Thymus (tissue), 11 donors: ENCODE measurements at regions not wholly inside any gene's neighbourhood (a gene's known extent, or its start where the extent isn't known, plus 50 kb on each side); places are given as distances from the start of the nearest gene placed in this dataset.
A peak's percentile ranks its signal among the peaks of the same experiment; 100 is the strongest.

ENCODE experiments used
- DNase-seq, 9 donors: peaks; one replicate each; pipeline ENCODE4 v3.0.0-alpha.2; 2013; ENCODE audit warnings: low spot score in 9 of 9, low read depth in 6 of 9, missing footprints in 1 of 9
- H3K27ac ChIP-seq, 2 donors: one replicate each; pipeline ENCODE4 v1.5.1; 2013; ENCODE audit warnings: control low read depth in 1 of 2, low read depth in 1 of 2, low read length in 1 of 2, mild to moderate bottlenecking in 1 of 2, moderate library complexity in 1 of 2
- H3K27me3 ChIP-seq, 2 donors: one replicate each; pipeline ENCODE4 v1.5.1; 2013; ENCODE audit warnings: low read length in 1 of 2; ENCODE audit not compliant: control insufficient read depth in 2 of 2, insufficient read depth in 1 of 2
- H3K36me3 ChIP-seq, 2 donors: one replicate each; pipeline ENCODE4 v1.5.1; 2013; ENCODE audit warnings: low read length in 1 of 2, mild to moderate bottlenecking in 1 of 2, moderate library complexity in 1 of 2; ENCODE audit not compliant: control insufficient read depth in 2 of 2, insufficient read depth in 2 of 2
- H3K4me1 ChIP-seq, 2 donors: one replicate each; pipeline ENCODE4 v1.5.1; 2013; ENCODE audit warnings: low read length in 2 of 2; ENCODE audit not compliant: control insufficient read depth in 2 of 2, insufficient read depth in 2 of 2
- H3K4me3 ChIP-seq, 2 donors: one replicate each; pipeline ENCODE4 v1.5.1; 2013; ENCODE audit warnings: low read length in 2 of 2, control low read depth in 1 of 2, mild to moderate bottlenecking in 1 of 2
- H3K9me3 ChIP-seq, 2 donors: one replicate each; pipeline ENCODE4 v1.5.1; 2013; ENCODE audit warnings: low read length in 1 of 2, mild to moderate bottlenecking in 1 of 2; ENCODE audit not compliant: control insufficient read depth in 2 of 2, insufficient read depth in 1 of 2
- WGBS: extraction: QIAGEN DNeasy Blood & Tissue Kit; methylation state at CpG from one replicate; pipeline ENCODE4 v1.1.7; 2013; 5-methylcytosine and 5-hydroxymethylcytosine counted together
- donor health status: healthy.

- peak; percentile 10 to 57 (median 23) for DNase-seq
- Histone ChIP-seq H3K27me3 (no peaks in the 10 kb centered on the region), H3K36me3 (no peaks in the 10 kb centered on the region), H3K9me3 (no peaks in the 10 kb centered on the region), H3K4me3 (no peak overlapping the region), H3K27ac (no peak overlapping the region), H3K4me1 (no peaks in the 10 kb centered on the region)
- 17% methylated on average over 11 of the region's 11 CpGs for WGBS
These were observed 114.9 kb upstream of the NFIB start for GRCh38 chr9:14428781-14429230.

- Histone ChIP-seq H3K27me3 (no peaks in the 10 kb centered on the region), H3K9me3 (no peaks in the 10 kb centered on the region), H3K4me1 (no peaks in the 10 kb centered on the region), H3K4me3 (no peak overlapping the region), H3K36me3 (no peaks in the 10 kb centered on the region), H3K27ac (no peak overlapping the region)
- no peak for DNase-seq
- 84% methylated on average over 2 of the region's 2 CpGs for WGBS
These were observed 113.5 kb upstream of the NFIB start for GRCh38 chr9:14427419-14427818.

- Histone ChIP-seq H3K27ac (no peak overlapping the region), H3K27me3 (no peaks in the 10 kb centered on the region), H3K4me1 (no peaks in the 10 kb centered on the region), H3K4me3 (no peak overlapping the region), H3K9me3 (no peaks in the 10 kb centered on the region), H3K36me3 (no peaks in the 10 kb centered on the region)
- 94% methylated on average over 4 of the region's 4 CpGs for WGBS
- DNase-seq = no peak
These were observed 111.0 kb upstream of the NFIB start for GRCh38 chr9:14424983-14425382.

- Histone ChIP-seq H3K4me1 (no peaks in the 10 kb centered on the region), H3K36me3 (no peaks in the 10 kb centered on the region), H3K27ac (no peak overlapping the region), H3K27me3 (no peaks in the 10 kb centered on the region), H3K9me3 (no peaks in the 10 kb centered on the region), H3K4me3 (no peak overlapping the region)
- DNase-seq = no peak
- 94% methylated on average over 7 of the region's 7 CpGs for WGBS
These were observed 110.3 kb upstream of the NFIB start for GRCh38 chr9:14424289-14424688.

GRCh38 chr9:14423815-14424261 is 109.9 kb upstream of the NFIB start:
- Histone ChIP-seq H3K4me3 (no peak overlapping the region), H3K27me3 (no peaks in the 10 kb centered on the region), H3K9me3 (no peaks in the 10 kb centered on the region), H3K36me3 (no peaks in the 10 kb centered on the region), H3K27ac (no peak overlapping the region), H3K4me1 (no peaks in the 10 kb centered on the region)
- WGBS = 86% methylated on average over 6 of the region's 6 CpGs
- DNase-seq = no peak

GRCh38 chr9:14421291-14421690 is 107.3 kb upstream of the NFIB start:
- Histone ChIP-seq H3K27ac (no peak overlapping the region), H3K4me3 (no peak overlapping the region), H3K36me3 (no peaks in the 10 kb centered on the region), H3K27me3 (no peaks in the 10 kb centered on the region), H3K9me3 (no peaks in the 10 kb centered on the region), H3K4me1 (no peaks in the 10 kb centered on the region)
- DNase-seq = no peak
- WGBS = 96% methylated on average over 1 of the region's 1 CpG

GRCh38 chr9:14418941-14419937 is 105.3 kb upstream of the NFIB start:
- Histone ChIP-seq H3K4me1 (no peaks in the 10 kb centered on the region), H3K9me3 (no peaks in the 10 kb centered on the region), H3K4me3 (no peak overlapping the region), H3K36me3 (no peaks in the 10 kb centered on the region), H3K27ac (peak overlapping the region in 1 of 2 donors; percentile 56), H3K27me3 (no peaks in the 10 kb centered on the region)
- WGBS = 93% methylated on average over 16 of the region's 16 CpGs
- no peak for DNase-seq

GRCh38 chr9:14418301-14418940 is 104.5 kb upstream of the NFIB start:
- no peaks in the 10 kb centered on the region for H3K27me3 ChIP-seq
- no peaks in the 10 kb centered on the region for H3K9me3 ChIP-seq
- no peak for DNase-seq
- no peaks in the 10 kb centered on the region for H3K4me1 ChIP-seq
- 80% methylated on average over 5 of the region's 5 CpGs for WGBS
- H3K4me3 ChIP-seq = no peak overlapping the region
- H3K36me3 ChIP-seq = no peaks in the 10 kb centered on the region
- H3K27ac ChIP-seq = no peak overlapping the region

GRCh38 chr9:14417237-14417636 is 103.3 kb upstream of the NFIB start:
- H3K27ac ChIP-seq = no peak overlapping the region
- no peak overlapping the region for H3K4me3 ChIP-seq
- H3K36me3 ChIP-seq = no peaks in the 10 kb centered on the region
- H3K9me3 ChIP-seq = no peaks in the 10 kb centered on the region
- H3K4me1 ChIP-seq = no peaks in the 10 kb centered on the region
- H3K27me3 ChIP-seq = no peaks in the 10 kb centered on the region
- WGBS = 96% methylated on average over 3 of the region's 3 CpGs
- DNase-seq = no peak
